SU-DHL-6 (cell line): ENCODE measurements at regions not wholly inside any gene's neighbourhood (a gene's known extent, or its start where the extent isn't known, plus 50 kb on each side); places are given as distances from the start of the nearest gene placed in this dataset.

Experiments
- EZH2phosphoT487 ChIP-seq: fragments of 200-600 bp; sonication (generic), shearing (Covaris generic); conservative IDR thresholded peaks from 2 replicates; pipeline ENCODE4 v1.6.1; 2018; ENCODE audit warnings: mild to moderate bottlenecking, antibody characterized with exemption, low read length, moderate library complexity, mixed read lengths
- TF ChIP-seq, protein P1 (sequence below): fragments of 200-600 bp; sonication (generic); IDR thresholded peaks from one replicate; pipeline ENCODE4 v1.5.1; 2017; ENCODE audit warnings: antibody characterized with exemption, mild to moderate bottlenecking, low read length, moderate library complexity; ENCODE audit not compliant: insufficient read depth, poor library complexity, severe bottlenecking

DNA sequence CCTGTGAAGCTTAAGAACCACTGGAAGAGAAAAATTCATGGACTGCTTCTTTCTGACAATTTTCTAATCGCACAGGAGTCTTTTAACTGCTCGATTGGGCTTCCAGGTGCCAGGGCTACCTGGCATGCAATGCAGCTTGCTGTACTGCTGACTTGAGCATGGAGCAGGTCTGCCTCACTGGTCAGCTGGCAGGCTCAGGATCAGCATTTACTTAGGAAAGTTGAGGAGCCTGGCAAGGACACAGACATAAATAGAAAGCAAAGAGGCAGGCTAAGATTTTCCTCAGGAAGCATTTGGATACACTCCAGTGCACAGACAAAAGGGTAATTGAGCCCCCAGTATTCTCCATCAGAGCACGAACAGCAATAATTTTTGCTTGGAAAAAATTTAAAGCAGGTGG, 163.5 kb downstream of the CSNK2A3 start:
- TF ChIP-seq, protein P1, sequence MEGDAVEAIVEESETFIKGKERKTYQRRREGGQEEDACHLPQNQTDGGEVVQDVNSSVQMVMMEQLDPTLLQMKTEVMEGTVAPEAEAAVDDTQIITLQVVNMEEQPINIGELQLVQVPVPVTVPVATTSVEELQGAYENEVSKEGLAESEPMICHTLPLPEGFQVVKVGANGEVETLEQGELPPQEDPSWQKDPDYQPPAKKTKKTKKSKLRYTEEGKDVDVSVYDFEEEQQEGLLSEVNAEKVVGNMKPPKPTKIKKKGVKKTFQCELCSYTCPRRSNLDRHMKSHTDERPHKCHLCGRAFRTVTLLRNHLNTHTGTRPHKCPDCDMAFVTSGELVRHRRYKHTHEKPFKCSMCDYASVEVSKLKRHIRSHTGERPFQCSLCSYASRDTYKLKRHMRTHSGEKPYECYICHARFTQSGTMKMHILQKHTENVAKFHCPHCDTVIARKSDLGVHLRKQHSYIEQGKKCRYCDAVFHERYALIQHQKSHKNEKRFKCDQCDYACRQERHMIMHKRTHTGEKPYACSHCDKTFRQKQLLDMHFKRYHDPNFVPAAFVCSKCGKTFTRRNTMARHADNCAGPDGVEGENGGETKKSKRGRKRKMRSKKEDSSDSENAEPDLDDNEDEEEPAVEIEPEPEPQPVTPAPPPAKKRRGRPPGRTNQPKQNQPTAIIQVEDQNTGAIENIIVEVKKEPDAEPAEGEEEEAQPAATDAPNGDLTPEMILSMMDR, result no peak
- no peak for TF ChIP-seq EZH2phosphoT487
